ENCODE measurements at regions not wholly inside any gene's neighbourhood (a gene's known extent, or its start where the extent isn't known, plus 50 kb on each side); places are given as distances from the start of the nearest gene placed in this dataset.

DNA sequence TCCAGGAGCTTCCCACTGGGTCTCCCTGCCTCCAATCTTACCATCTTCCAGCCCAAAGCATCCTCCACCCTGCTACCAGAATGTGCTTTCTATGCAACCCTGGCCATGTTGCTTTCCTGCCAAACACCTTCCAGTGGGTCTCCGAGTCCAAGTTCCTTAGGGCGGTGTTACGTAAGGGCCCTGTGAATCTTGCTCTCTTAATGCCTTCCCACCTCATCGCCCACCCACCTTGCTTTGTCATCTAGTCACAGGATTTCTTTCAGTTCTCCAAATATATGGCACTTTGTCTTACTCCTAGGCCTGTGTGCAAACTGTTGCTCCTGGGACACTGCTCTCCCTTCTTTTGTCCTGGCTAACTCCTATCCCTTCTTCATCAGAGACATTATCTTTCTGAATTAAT lies 344.5 kb downstream of the RPS24 start:
- no peak for TF ChIP-seq YY1 (IDR thresholded peaks at IDR 0.05; ENCODE audit: low read depth)
- no peak for TF ChIP-seq EP300 (IDR thresholded peaks at IDR 0.05; ENCODE audit: borderline replicate concordance)

Measured in Ishikawa (cell line).